ENCODE measurements at regions not wholly inside any gene's neighbourhood (a gene's known extent, or its start where the extent isn't known, plus 50 kb on each side); places are given as distances from the start of the nearest gene placed in this dataset.

DNA sequence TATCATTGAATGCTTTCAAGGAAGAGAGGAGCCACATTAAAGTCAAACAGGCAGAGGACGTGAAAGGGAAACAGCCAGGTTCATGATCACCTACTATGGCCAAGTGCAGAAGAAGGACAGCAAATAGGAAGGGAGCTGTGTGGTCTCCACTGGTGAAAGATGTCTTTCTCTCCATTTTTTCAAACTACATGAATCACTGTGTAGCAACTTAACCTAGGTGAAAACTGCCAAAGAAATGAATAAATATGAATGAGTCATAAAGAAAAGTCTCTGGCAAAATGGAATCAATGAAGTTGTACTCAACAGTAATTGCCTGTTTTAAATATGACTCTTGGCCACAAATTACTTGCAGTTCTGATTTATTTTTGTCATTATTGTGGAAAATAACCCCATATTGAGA, 452.6 kb upstream of the PKDCC start:
- peaks cover 33 to 38% of the 10 kb centered on the region in 2 donors for H3K4me1 ChIP-seq
- H3K4me3 ChIP-seq (replicated peaks in 1 of 3): no peak overlapping the region
- H3K9me3 ChIP-seq: no peaks in the 10 kb centered on the region
- no peak for DNase-seq
- 38 to 98% methylated on average over 1 of the region's 1 CpG for WGBS, 2 donors
- no peaks in the 10 kb centered on the region for H3K27me3 ChIP-seq
- no peak overlapping the region for H3K27ac ChIP-seq
- intact Hi-C loops (cut with DNase I): no loop called here
- TF ChIP-seq POLR2A (IDR thresholded peaks at IDR 0.05): no peak
- TF ChIP-seq, protein P1, sequence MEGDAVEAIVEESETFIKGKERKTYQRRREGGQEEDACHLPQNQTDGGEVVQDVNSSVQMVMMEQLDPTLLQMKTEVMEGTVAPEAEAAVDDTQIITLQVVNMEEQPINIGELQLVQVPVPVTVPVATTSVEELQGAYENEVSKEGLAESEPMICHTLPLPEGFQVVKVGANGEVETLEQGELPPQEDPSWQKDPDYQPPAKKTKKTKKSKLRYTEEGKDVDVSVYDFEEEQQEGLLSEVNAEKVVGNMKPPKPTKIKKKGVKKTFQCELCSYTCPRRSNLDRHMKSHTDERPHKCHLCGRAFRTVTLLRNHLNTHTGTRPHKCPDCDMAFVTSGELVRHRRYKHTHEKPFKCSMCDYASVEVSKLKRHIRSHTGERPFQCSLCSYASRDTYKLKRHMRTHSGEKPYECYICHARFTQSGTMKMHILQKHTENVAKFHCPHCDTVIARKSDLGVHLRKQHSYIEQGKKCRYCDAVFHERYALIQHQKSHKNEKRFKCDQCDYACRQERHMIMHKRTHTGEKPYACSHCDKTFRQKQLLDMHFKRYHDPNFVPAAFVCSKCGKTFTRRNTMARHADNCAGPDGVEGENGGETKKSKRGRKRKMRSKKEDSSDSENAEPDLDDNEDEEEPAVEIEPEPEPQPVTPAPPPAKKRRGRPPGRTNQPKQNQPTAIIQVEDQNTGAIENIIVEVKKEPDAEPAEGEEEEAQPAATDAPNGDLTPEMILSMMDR (IDR thresholded peaks at IDR 0.05): no peak
- H3K36me3 ChIP-seq: no peaks in the 10 kb centered on the region

DNA sequence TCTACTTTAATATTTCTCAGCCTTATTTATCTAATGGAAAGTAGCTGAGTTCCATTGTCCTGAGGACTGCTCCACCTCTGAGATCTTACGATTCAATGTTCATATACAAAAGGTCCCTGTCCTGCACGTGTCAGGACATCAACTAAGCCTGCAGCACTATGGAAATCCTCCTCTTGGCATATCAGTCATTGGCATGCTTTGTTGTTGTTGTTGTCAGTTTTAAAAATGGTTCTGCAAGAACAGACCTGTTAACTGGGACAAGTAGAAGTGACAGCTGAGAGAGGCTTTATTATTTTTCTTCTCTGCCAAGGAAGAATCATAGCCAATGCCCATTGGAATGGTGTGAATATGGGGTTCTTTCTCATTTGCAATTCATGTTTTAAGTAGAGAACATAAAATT, 450.1 kb upstream of the PKDCC start:
- Histone ChIP-seq H3K27ac (peak overlapping the region; percentile 51 to 60 (median 54)), H3K9me3 (no peaks in the 10 kb centered on the region), H3K4me1 (peaks cover 30 to 31% of the 10 kb centered on the region in 2 donors), H3K36me3 (no peaks in the 10 kb centered on the region), H3K27me3 (no peaks in the 10 kb centered on the region), H3K4me3 (replicated peaks in 1 of 3) (no peak overlapping the region)
- TF ChIP-seq POLR2A (IDR thresholded peaks at IDR 0.05): no peak
- TF ChIP-seq, protein P1 (IDR thresholded peaks at IDR 0.05): no peak
- no peak for DNase-seq
- WGBS, 2 donors: 80 to 90% methylated on average over 2 of the region's 2 CpGs
- intact Hi-C loops (cut with DNase I): no loop called here

DNA sequence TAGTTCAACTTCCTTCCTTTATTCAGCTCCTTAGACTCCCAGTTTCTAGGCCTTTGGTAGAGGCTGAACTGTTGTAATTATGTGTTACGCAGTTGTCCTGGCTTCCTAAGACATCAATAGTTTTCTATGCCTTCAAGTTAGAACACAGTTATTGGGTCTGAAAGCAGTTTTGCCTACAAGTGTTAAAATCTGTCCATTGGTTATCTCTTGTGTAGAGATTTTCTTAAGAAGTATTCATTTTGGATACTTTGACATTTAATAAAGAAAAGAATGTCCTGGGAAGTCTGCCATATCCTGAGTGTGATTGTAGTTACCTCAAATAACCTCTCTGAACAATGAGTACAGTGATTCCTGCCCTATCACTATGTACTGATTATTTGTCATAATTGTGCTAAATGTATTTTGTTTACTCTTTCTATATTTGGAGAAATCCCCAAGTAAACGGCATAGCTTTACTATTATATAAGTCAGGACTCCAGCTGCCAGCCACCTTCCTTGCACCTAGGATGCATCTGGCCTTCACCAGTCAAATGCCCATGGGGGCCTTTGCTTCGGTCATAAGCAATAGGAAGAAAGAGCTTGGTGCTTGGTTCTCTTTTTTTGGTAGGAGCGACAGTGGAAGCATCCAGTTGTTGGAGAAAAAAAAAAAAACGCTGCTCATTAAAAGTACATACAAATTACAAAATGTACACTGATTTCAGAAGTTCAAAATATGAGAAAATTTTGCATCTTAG, 449.5 kb upstream of the PKDCC start:
- peak overlapping the region; percentile 51 to 60 (median 54) for H3K27ac ChIP-seq
- H3K9me3 ChIP-seq: no peaks in the 10 kb centered on the region
- intact Hi-C loops (cut with DNase I): no loop called here
- TF ChIP-seq POLR2A (IDR thresholded peaks at IDR 0.05): no peak
- TF ChIP-seq, protein P1 (IDR thresholded peaks at IDR 0.05): no peak
- peak in 1 of 2 donors; percentile 1 for DNase-seq
- H3K4me3 ChIP-seq (replicated peaks in 1 of 3): no peak overlapping the region
- H3K4me1 ChIP-seq: peaks cover 30 to 31% of the 10 kb centered on the region in 2 donors
- no peaks in the 10 kb centered on the region for H3K27me3 ChIP-seq
- 58 to 71% methylated on average over 5 of the region's 5 CpGs for WGBS, 2 donors
- no peaks in the 10 kb centered on the region for H3K36me3 ChIP-seq

DNA sequence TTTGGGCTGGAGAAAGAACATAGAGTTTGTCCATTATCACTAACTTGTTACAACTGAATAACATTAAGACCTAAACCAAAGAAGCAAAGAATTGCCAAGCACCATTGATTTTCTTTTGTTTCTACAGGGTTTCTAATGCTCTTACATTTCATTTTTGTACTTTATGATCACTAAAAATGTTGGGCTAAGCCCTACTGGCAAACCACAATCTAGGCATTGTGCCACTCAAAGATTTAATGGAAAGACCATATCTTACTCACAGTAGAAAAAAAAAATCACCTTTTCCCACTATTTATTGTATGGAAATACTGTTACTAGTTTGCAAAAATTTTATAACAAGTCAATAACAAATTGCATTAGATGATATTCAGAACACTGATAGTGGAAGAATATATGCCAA, 447.4 kb upstream of the PKDCC start:
- Histone ChIP-seq H3K4me1 (peaks cover 30 to 31% of the 10 kb centered on the region in 2 donors), H3K4me3 (replicated peaks in 1 of 3) (no peak overlapping the region), H3K9me3 (no peaks in the 10 kb centered on the region), H3K27me3 (no peaks in the 10 kb centered on the region), H3K27ac (no peak overlapping the region), H3K36me3 (no peaks in the 10 kb centered on the region)
- intact Hi-C loops (cut with DNase I): no loop called here
- no peak for TF ChIP-seq POLR2A (IDR thresholded peaks at IDR 0.05)
- TF ChIP-seq, protein P1 (IDR thresholded peaks at IDR 0.05): no peak
- DNase-seq: no peak

DNA sequence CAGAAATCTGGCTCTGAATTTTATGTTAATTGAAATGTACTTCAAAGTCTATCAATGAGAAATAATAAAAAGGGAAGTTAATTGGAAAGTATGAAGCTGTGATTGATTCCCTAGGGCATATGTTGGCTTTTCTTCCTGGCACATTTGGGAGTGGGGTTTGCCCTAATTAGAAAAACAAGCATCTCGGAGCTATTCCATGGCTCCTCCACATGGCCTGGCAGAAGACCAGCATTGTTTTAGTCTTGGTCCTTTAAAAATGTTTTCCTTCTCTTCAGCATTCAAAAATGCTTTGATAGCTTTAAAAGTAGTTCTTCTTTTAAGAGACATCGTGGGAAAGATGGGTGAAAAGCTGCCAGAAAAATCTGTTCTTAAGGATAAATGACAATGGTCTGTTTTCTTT, 445.5 kb upstream of the PKDCC start:
- no peak for DNase-seq
- WGBS, 2 donors: 44 to 55% methylated on average over 2 of the region's 2 CpGs
- Histone ChIP-seq H3K9me3 (no peaks in the 10 kb centered on the region), H3K4me1 (peaks cover 27% of the 10 kb centered on the region in 2 donors), H3K4me3 (replicated peaks in 1 of 3) (no peak overlapping the region), H3K36me3 (no peaks in the 10 kb centered on the region), H3K27ac (no peak overlapping the region), H3K27me3 (no peaks in the 10 kb centered on the region)
- intact Hi-C loops (cut with DNase I): no loop called here
- TF ChIP-seq, protein P1 (IDR thresholded peaks at IDR 0.05): no peak
- TF ChIP-seq POLR2A (IDR thresholded peaks at IDR 0.05): no peak

Data from thyroid gland (tissue), 4 donors.